ENCODE measurements at regions not wholly inside any gene's neighbourhood (a gene's known extent, or its start where the extent isn't known, plus 50 kb on each side); places are given as distances from the start of the nearest gene placed in this dataset.

GRCh38 chr9:78763424-78763823 is 466.5 kb downstream of the PSAT1 start:
- H3K27me3 ChIP-seq, result no peaks in the 10 kb centered on the region
- WGBS, 2 donors, result 93 to 96% methylated on average over 4 of the region's 4 CpGs
- intact Hi-C loops (cut with DNase I; ENCODE audit: low total_unique reads), result no loop called here
- TF ChIP-seq CTCF (IDR thresholded peaks at IDR 0.05) (no peak), POLR2A (IDR thresholded peaks at IDR 0.05) (no peak)
- H3K9me3 ChIP-seq, result no peaks in the 10 kb centered on the region
- H3K27ac ChIP-seq, result no peak overlapping the region
- DNase-seq, result no peak
- no peak overlapping the region for H3K4me3 ChIP-seq
- H3K36me3 ChIP-seq (ENCODE audit: low read depth, missing control alignments), result no peaks in the 10 kb centered on the region
- H3K4me1 ChIP-seq, result no peaks in the 10 kb centered on the region

- H3K27me3 ChIP-seq, result no peaks in the 10 kb centered on the region
- no peak overlapping the region for H3K4me3 ChIP-seq
- H3K4me1 ChIP-seq, result no peaks in the 10 kb centered on the region
- no peak overlapping the region for H3K27ac ChIP-seq
- WGBS, 2 donors, result 89 to 95% methylated on average over 3 to 4 of the region's 4 CpGs
- DNase-seq, result no peak
- intact Hi-C loops (cut with DNase I; ENCODE audit: low total_unique reads), result no loop called here
- no peaks in the 10 kb centered on the region for H3K36me3 ChIP-seq (ENCODE audit: low read depth, missing control alignments)
- H3K9me3 ChIP-seq, result no peaks in the 10 kb centered on the region
- no peak for TF ChIP-seq CTCF (IDR thresholded peaks at IDR 0.05)
- no peak for TF ChIP-seq POLR2A (IDR thresholded peaks at IDR 0.05)
Measured at GRCh38 chr9:78765861-78766260, 468.9 kb downstream of the PSAT1 start.

GRCh38 chr9:78767490-78767889 is 470.6 kb downstream of the PSAT1 start:
- Histone ChIP-seq H3K9me3 (no peaks in the 10 kb centered on the region), H3K4me1 (no peaks in the 10 kb centered on the region), H3K27me3 (no peaks in the 10 kb centered on the region), H3K27ac (no peak overlapping the region), H3K36me3 (ENCODE audit: low read depth, missing control alignments) (no peaks in the 10 kb centered on the region), H3K4me3 (no peak overlapping the region)
- no peak for TF ChIP-seq CTCF (IDR thresholded peaks at IDR 0.05)
- TF ChIP-seq POLR2A (IDR thresholded peaks at IDR 0.05), result no peak
- 87% methylated on average over 7 of the region's 7 CpGs for WGBS, 2 donors
- DNase-seq, result no peak
- intact Hi-C loops (cut with DNase I; ENCODE audit: low total_unique reads), result no loop called here

GRCh38 chr9:78769690-78770089 is 472.8 kb downstream of the PSAT1 start:
- no peak for TF ChIP-seq POLR2A (IDR thresholded peaks at IDR 0.05)
- no peak for TF ChIP-seq CTCF (IDR thresholded peaks at IDR 0.05)
- Histone ChIP-seq H3K27ac (no peak overlapping the region), H3K9me3 (no peaks in the 10 kb centered on the region), H3K4me3 (no peak overlapping the region), H3K27me3 (no peaks in the 10 kb centered on the region), H3K4me1 (no peaks in the 10 kb centered on the region), H3K36me3 (ENCODE audit: low read depth, missing control alignments) (no peaks in the 10 kb centered on the region)
- 81 to 93% methylated on average over 2 of the region's 2 CpGs for WGBS, 2 donors
- no peak for DNase-seq
- intact Hi-C loops (cut with DNase I; ENCODE audit: low total_unique reads), result no loop called here

GRCh38 chr9:78775211-78775610 is 478.3 kb downstream of the PSAT1 start:
- Histone ChIP-seq H3K9me3 (no peaks in the 10 kb centered on the region), H3K4me3 (no peak overlapping the region), H3K4me1 (no peaks in the 10 kb centered on the region), H3K27ac (no peak overlapping the region), H3K27me3 (no peaks in the 10 kb centered on the region), H3K36me3 (ENCODE audit: low read depth, missing control alignments) (no peaks in the 10 kb centered on the region)
- intact Hi-C loops (cut with DNase I; ENCODE audit: low total_unique reads), result no loop called here
- DNase-seq, result no peak
- 77 to 84% methylated on average over 10 to 11 of the region's 11 CpGs for WGBS, 2 donors
- TF ChIP-seq POLR2A (IDR thresholded peaks at IDR 0.05) (no peak), CTCF (IDR thresholded peaks at IDR 0.05) (no peak)

Data from testis (tissue), 2 donors.